Kidney (tissue), 13 donors: ENCODE measurements at regions not wholly inside any gene's neighbourhood (a gene's known extent, or its start where the extent isn't known, plus 50 kb on each side); places are given as distances from the start of the nearest gene placed in this dataset.
A peak's percentile ranks its signal among the peaks of the same experiment; 100 is the strongest.

Experiments
- DNase-seq, 5 donors: peaks; one replicate each; pipeline ENCODE4 v3.0.0-alpha.2; 2013 to 2020
- FAIRE-seq: peaks from 2 replicates; lab custom pipeline; 2012; peaks lifted over from hg19 to GRCh38; lab: Jason Lieb, UNC
- H3K27ac ChIP-seq, 2 donors: one replicate each; pipeline ENCODE4 v1.7.0; 2013; ENCODE audit warnings: low read depth in 2 of 2, low read length in 2 of 2, inconsistent platforms in 1 of 2
- H3K27me3 ChIP-seq: one replicate; pipeline ENCODE4 v1.7.1; 2013; ENCODE audit warnings: low read length, inconsistent platforms; ENCODE audit not compliant: control insufficient read depth, insufficient read depth
- H3K36me3 ChIP-seq, 3 donors: one replicate each; pipeline versions ENCODE4 v1.7.0 to v1.7.1; 2013; ENCODE audit warnings: low read length in 3 of 3, control low read depth in 1 of 3, inconsistent platforms in 1 of 3; ENCODE audit not compliant: insufficient read depth in 3 of 3, control insufficient read depth in 2 of 3
- H3K4me1 ChIP-seq, 3 donors: one replicate each; pipeline versions ENCODE4 v1.7.0 to v1.7.1; 2013; ENCODE audit warnings: low read length in 3 of 3, inconsistent platforms in 1 of 3, low read depth in 1 of 3; ENCODE audit not compliant: control insufficient read depth in 2 of 3, insufficient read depth in 2 of 3
- H3K4me3 ChIP-seq, 3 donors: one replicate each; pipeline versions ENCODE4 v1.7.0 to v1.8.1; 2013; ENCODE audit warnings: low read length in 3 of 3, control low read depth in 1 of 3, inconsistent platforms in 1 of 3
- H3K9ac ChIP-seq, 3 donors: one replicate each; pipeline versions ENCODE4 v1.7.0 to v1.7.1; 2013; ENCODE audit warnings: low read length in 3 of 3, control low read depth in 1 of 3, inconsistent platforms in 1 of 3
- H3K9me3 ChIP-seq, 3 donors: one replicate each; pipeline versions ENCODE4 v1.7.0 to v1.7.1; 2013; ENCODE audit warnings: low read length in 3 of 3, control low read depth in 1 of 3, inconsistent platforms in 1 of 3; ENCODE audit not compliant: control insufficient read depth in 2 of 3, insufficient read depth in 1 of 3
- CTCF ChIP-seq: IDR thresholded peaks from 3 replicates; pipeline ENCODE4 v1.5.1; 2012; ENCODE audit warnings: mild to moderate bottlenecking, moderate library complexity, borderline replicate concordance; ENCODE audit not compliant: insufficient read depth; ENCODE audit errors: extremely low read depth
- intact Hi-C: fragments of 100-400 bp; cut with DNase I; formaldehyde crosslinking; loops from one replicate; pipeline ENCODE4 v1.11.1; 2022
- donor health status: control.
- donor health status: control.
- donor health status: control.
- donor health status: control.
- donor health status: control.
- donor health status: DM: yes; HTN: yes; CAD: no.
- donor health status: Normal renal cell carcinoma (clear cell type).

GRCh38 chr9:18275313-18275990 is 198.5 kb upstream of the ADAMTSL1 start:
- no peak for TF ChIP-seq CTCF
- intact Hi-C loops = no loop called here
- no peak overlapping the region for H3K9ac ChIP-seq
- H3K4me3 ChIP-seq = no peak overlapping the region
- H3K36me3 ChIP-seq = no peaks in the 10 kb centered on the region
- no peaks in the 10 kb centered on the region for H3K27me3 ChIP-seq
- FAIRE-seq (no peak), DNase-seq (no peak)
- H3K9me3 ChIP-seq = peaks cover 0 to 12% (median 4%) of the 10 kb centered on the region in 3 donors
- no peak overlapping the region for H3K27ac ChIP-seq
- no peaks in the 10 kb centered on the region for H3K4me1 ChIP-seq

GRCh38 chr9:18281291-18281690 is 192.7 kb upstream of the ADAMTSL1 start:
- Histone ChIP-seq H3K36me3 (no peaks in the 10 kb centered on the region), H3K9me3 (peaks cover 0 to 9% (median 4%) of the 10 kb centered on the region in 3 donors), H3K4me1 (no peaks in the 10 kb centered on the region), H3K27me3 (no peaks in the 10 kb centered on the region), H3K4me3 (no peak overlapping the region), H3K27ac (no peak overlapping the region), H3K9ac (no peak overlapping the region)
- DNase-seq (no peak), FAIRE-seq (no peak)
- no peak for TF ChIP-seq CTCF
- intact Hi-C loops = no loop called here

- no peak overlapping the region for H3K4me3 ChIP-seq
- intact Hi-C loops = no loop called here
- no peaks in the 10 kb centered on the region for H3K36me3 ChIP-seq
- no peak for DNase-seq
- H3K27ac ChIP-seq = no peak overlapping the region
- no peaks in the 10 kb centered on the region for H3K27me3 ChIP-seq
- no peaks in the 10 kb centered on the region for H3K4me1 ChIP-seq
- TF ChIP-seq CTCF = no peak
- FAIRE-seq = no peak
- no peak overlapping the region for H3K9ac ChIP-seq
- no peaks in the 10 kb centered on the region for H3K9me3 ChIP-seq
Observed at GRCh38 chr9:18294229-18294628, 179.7 kb upstream of the ADAMTSL1 start.

- H3K27ac ChIP-seq = no peak overlapping the region
- peak in 1 of 5 donors; percentile 9 for DNase-seq
- H3K36me3 ChIP-seq = no peaks in the 10 kb centered on the region
- TF ChIP-seq CTCF = no peak
- H3K4me3 ChIP-seq = peak overlapping the region in 1 of 3 donors; percentile 43
- no peak for FAIRE-seq
- H3K27me3 ChIP-seq = no peaks in the 10 kb centered on the region
- no peaks in the 10 kb centered on the region for H3K4me1 ChIP-seq
- no peak overlapping the region for H3K9ac ChIP-seq
- intact Hi-C loops = no loop called here
- no peaks in the 10 kb centered on the region for H3K9me3 ChIP-seq
Observed at GRCh38 chr9:18296702-18297055, 177.3 kb upstream of the ADAMTSL1 start.
